ENCODE measurements at regions not wholly inside any gene's neighbourhood (a gene's known extent, or its start where the extent isn't known, plus 50 kb on each side); places are given as distances from the start of the nearest gene placed in this dataset.

DNA sequence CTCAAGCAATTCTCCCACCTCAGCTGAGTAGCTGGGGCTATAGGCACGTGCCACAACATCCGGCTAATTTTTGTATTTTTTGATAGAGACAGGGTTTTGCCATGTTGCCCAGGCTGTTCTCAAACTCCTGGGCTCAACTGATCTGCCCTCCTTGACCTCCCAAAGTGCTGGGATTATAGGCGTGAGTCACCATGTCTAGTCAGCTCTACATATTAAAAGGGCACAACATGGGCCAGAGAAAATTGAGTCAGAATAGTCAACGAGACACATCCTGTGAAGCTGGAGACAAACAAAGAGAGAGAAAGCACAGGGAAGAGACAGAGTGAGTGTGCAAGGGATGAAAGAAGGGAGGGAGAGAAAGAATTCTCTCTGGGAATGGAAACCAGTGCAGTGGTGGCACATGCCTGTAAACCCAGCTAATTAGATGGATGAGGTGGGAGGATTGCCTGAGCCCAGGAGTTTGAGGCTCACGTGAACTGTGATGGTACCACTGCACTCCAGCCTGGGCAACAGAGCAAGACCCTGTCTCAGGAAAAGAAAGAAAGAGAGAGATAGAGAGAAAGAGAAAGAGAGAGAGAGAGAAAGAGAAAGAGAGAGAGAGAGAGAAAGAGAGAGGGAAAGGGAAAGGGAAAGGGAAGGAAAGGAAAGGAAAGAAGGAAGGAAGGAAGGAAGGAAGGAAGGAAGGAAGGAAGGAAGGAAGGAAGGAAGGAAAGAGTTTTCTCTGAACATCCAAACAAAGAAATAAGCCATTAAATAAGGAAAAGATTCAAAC is 107.2 kb upstream of the SLC25A36 start:
- TF ChIP-seq, protein P1, sequence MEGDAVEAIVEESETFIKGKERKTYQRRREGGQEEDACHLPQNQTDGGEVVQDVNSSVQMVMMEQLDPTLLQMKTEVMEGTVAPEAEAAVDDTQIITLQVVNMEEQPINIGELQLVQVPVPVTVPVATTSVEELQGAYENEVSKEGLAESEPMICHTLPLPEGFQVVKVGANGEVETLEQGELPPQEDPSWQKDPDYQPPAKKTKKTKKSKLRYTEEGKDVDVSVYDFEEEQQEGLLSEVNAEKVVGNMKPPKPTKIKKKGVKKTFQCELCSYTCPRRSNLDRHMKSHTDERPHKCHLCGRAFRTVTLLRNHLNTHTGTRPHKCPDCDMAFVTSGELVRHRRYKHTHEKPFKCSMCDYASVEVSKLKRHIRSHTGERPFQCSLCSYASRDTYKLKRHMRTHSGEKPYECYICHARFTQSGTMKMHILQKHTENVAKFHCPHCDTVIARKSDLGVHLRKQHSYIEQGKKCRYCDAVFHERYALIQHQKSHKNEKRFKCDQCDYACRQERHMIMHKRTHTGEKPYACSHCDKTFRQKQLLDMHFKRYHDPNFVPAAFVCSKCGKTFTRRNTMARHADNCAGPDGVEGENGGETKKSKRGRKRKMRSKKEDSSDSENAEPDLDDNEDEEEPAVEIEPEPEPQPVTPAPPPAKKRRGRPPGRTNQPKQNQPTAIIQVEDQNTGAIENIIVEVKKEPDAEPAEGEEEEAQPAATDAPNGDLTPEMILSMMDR (IDR thresholded peaks at IDR 0.05), result no peak

DNA sequence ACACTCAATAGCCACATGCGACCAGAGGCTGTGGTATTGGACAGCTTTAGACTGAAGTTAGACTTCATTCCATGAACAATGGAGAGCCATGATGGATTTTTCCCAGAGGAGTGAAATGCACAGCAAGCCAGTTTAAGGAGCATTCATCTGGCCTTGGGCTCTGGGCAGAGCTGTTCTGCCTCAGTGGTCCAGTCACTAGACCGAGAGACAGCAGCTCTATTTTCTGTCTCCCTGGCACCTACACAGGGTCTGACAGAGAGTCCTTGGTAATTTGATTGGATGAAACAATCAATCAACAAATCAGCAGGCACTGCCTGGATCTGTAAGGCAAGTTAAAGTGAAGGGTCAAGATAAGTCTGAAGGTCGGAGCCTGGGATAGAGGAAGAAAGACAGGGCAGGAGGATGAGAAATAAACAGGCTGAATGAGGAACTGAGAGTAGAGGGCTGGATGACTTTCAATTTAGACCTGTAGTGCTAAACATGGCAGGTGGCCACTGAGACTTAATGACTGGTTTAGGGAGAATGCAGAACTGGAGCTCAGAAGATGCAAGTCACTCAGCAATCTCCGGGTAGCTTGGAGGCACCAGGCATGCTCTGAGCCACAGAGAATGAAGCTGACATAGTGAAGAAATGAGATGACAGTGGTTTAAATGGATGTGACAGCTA is 98.5 kb upstream of the SLC25A36 start:
- TF ChIP-seq, protein P1 (IDR thresholded peaks at IDR 0.05), result no peak

DNA sequence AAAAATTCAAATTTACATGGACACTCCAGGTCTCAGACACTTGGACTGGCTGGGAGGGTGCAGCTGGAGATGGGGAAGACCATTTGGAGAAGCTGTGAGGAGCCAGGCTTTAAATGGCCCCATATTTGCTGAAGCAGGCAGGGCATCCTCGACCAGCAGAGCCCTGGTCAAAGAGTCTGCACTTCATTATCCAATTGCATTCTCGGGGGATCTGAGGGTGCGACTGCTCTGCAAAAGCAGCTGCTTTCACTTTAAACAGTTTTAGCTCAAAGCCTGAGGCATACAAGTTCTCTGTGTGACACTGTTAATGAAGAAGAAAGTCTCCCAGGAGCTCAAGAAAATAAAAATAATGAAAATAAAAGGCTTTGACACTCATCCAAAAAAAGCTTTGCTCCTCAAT is 98.0 kb upstream of the SLC25A36 start:
- TF ChIP-seq, protein P1 (IDR thresholded peaks at IDR 0.05), result no peak

DNA sequence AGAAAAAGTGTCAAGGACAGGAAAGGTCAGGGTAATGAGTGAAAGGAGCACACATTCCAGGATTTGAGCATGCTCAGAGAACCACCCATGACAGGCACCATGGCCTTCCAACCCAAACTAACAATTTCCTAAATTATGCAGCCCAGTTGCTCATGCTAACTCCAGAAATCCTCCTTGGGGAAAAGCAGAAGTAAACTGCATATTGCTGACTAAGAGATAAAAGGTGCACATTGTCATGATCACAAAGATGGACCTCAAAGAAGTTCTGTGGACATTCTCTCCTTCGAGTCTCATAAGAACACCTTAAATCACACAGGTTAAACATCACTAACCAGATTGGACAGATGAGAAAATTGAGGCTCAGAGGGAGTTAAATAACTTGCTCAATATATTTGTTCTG is 97.6 kb upstream of the SLC25A36 start:
- TF ChIP-seq, protein P1 (IDR thresholded peaks at IDR 0.05), result no peak

DNA sequence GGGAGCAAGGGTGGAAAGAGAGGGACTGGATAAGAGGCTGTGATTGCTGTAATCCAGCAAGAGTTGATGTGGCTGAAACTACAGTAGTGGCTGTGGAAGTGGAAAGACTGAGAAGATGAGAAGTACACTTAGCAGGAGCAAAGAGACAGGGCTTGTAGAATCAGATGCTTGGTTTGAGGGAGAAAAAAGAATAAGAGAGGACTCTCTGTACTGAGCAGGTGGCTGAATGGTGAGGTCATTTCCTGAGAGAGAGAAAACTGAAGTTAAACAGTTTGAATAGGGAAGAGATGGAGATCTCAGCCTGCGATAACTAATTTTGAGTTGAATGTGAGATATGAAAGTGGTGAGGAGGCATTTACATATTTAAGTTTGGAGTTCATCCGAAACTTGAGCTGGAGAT is 95.8 kb upstream of the SLC25A36 start:
- TF ChIP-seq, protein P1 (IDR thresholded peaks at IDR 0.05), result no peak

DNA sequence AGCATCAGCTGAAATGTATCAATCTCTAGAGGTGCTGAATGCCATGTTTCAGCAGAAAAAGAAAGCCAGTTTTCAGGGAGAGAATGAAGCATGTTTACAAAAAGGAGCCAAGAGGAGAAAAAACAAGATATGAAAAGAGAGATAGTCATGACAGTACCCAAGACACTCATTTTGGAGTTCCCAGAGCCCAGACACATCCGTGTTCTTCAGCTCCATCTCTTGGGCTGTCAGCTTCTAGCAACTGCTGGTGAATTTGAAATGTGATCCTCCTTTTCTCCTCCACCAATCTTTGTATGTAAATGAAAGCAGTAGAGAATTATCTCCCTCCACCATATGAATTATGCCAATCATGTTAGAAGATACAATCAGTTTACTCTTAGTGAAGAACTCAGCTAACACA is 93.0 kb upstream of the SLC25A36 start:
- TF ChIP-seq, protein P1 (IDR thresholded peaks at IDR 0.05), result no peak

DNA sequence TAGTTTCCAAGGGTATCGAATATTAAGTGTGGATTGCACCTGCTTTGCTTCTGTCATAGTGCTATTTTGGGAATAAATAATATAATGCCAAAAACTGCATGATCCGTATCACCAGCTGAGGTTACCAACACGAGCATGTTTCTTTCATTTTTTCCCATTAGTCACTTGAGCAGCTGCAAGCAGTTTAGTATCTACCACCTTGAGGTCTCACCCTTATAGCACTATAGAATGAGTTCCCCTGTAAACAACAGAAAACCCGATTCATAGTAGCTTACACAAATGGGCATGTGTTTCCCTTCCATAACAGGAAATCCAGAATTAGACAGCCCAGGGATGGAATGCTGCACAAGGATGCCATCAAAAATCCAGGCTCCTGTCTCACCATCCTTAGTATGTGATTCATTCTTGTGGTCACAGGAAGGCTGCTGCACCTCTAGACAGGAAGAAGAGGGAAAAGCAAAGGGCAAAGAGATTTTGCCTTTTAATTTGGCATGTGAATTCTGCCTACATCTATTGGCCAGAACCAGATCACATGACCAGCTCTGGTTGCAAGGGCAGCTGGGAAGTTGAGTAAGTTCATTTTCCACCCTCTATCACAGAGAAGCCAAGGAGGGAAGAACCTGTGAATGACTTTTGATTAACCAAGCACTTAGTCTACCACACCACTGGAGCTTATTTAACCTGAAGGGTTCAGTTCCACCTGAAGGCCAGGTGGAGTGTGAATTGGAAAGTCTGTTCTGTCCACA is 91.3 kb upstream of the SLC25A36 start:
- TF ChIP-seq, protein P1 (IDR thresholded peaks at IDR 0.05), result no peak
